HG03439 (cell line): ENCODE measurements at regions not wholly inside any gene's neighbourhood (a gene's known extent, or its start where the extent isn't known, plus 50 kb on each side); places are given as distances from the start of the nearest gene placed in this dataset.

Experiments
- ATAC-seq: cut with Tn5 transposase; IDR thresholded peaks from one replicate; pipeline ENCODE4 v1.9.1; 2021; ENCODE audit warnings: mild to moderate bottlenecking, moderate library complexity; ENCODE audit not compliant: unreplicated experiment

- no peak for ATAC-seq
Measured at GRCh38 chr3:34008836-34009809, 210.7 kb downstream of the PDCD6IP start.

DNA sequence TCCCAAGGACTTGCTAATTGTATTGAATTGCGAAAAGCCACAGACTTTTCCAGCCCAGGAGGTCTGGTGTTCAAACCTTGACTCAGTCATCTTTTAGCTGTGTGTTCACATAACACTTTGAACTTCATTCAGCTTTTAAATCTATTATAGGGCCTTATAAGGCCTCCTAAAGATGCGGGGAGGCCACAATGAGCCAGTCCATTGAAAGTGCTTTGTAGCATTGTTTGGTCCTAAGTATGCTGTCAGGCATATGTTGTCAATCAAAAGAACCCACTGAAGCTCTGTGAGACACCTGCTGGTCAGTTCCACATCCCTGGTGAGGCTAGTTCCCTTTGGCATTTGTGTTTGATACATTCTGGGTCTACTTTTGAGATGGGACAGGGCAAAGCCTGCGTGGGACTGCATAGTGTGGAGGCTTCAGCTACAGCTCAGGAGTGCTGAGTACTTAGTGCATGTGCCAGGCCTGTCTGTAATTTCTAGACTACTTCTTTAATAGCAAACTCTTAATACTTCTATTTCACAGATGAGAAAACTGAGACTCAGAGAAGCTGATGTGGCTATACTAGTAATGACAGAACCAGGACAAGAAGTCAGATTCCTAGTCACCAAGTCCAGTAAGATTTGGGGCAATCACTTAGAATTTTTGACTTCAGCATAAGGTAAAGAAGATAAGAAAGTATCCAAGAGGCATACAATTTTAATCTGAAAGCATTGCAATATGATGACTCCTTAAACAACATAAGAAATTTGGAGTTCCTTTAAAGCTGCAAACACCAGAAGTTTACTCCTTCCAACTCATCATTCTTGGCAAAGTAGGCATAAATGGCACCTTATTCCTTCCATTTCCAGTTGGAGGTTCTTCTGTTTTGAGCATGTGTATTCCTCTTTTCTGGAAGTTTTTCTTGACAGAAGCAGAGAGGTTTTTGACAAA, 213.0 kb downstream of the PDCD6IP start:
- ATAC-seq = no peak

GRCh38 chr3:34012102-34012461, 213.7 kb downstream of the PDCD6IP start:
- ATAC-seq = no peak

GRCh38 chr3:34013818-34014570, 215.6 kb downstream of the PDCD6IP start:
- ATAC-seq = no peak

DNA sequence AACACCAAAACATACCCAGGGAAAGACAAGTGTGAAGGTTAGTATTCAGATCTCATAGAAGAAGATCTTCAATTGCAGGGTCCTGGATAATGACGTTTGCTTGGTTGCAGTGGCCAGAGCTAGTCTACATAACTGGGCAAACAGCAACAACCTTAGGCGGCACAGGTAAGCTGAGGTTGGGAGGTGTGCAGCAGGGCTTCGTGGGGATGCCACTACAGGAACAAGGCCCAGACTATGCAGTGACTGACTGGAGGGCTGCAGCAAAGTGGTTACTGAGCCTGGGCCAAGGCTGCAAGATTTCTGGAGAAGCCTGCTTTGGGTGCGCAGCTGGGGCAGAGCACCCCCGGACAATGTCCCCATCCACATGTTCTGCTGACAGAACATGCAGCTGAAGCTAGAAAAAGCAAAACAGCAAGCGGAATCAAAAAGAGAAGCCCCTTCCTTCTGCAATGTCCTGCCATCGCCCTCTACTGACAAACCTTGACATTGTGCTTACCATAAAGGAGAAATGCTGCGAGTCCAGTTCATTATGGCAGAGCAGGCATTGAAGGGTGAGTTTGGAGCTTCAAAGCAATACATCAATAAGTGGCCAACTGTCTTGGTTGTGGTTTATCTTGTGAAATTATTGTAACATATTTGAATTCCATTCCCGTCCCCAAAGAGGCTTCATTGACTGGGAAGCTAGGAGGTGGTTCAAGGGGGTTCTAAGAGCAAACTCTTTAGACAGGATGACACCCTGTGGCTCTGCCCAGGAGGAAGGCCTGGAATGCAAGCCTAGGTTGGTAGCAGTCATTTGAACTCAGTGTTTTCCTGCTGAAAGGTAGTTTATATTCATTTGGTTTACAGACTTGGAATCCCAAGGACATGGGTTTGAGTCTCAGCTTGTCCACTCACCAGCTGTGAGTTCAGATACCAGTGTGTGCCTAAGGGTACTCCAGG, 217.0 kb downstream of the PDCD6IP start:
- no peak for ATAC-seq

DNA sequence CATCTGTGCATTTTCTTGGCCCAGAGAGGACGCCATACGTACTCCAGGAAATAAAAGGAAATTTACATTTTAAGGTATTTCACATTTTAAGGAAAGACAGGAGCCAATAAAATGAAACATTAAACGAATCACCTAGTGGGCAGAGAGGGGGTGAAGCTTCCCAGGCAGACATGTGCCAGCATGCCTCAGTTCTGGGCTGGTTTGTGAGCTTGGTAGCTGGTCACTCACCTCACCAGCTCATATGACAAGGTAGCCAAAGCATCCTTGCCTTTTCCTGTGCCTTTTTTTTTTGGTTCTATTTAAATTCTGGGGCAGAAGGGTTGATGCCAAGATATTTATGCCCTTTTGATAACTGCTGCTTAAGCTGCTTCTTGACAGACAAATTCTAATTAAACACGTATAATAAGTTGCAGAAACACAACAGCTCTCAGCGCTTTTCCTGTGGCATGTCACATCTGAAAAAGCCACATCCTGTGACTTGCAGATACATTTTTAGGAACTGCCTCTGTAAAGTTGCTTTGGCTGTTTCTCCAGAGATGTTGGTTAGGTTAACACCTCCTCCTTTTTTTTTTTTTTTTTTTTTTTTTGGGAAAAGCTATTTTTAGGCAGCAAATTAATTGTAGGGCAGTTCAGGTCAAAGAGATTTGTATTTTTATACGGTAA, 218.6 kb downstream of the PDCD6IP start:
- no peak for ATAC-seq

GRCh38 chr3:34017757-34018156, 219.3 kb downstream of the PDCD6IP start:
- no peak for ATAC-seq

DNA sequence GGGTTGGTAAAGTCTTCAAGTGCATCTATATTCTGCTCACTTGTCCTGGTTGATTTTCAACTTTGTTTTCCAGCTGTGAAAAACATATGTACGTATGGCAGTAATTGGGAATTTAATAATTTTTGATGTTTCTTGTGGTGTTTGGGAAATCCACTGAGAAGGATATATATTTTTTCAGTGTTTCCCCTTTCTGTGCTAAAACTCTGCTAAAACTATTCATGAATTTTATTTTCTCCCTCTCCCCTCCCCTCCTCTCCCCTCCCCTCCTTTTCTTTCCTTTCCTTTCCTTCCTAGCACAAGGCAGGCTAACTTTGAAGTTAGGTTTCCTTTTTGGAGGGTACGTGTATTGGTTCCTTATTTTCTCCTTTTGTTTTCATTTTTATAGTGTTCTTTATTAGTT, 220.7 kb downstream of the PDCD6IP start:
- no peak for ATAC-seq

DNA sequence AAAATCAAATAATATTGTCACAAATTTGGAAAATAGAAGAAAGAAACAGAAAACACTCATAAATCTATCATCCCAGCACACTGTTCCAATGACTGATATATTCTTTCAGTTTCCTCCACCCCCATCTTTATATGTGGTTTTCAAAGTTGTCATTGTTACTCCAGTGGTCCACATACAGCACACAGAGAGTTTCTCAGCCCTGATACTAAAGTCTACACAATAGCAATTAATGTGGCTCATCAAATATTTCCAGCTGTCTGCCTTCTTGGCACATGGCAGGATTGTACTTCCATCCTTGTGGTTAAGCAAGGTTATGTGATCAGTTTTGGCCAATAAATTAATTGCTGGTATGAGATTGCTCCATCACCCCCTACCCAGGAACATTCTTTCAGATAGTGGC, 221.7 kb downstream of the PDCD6IP start:
- ATAC-seq = no peak

DNA sequence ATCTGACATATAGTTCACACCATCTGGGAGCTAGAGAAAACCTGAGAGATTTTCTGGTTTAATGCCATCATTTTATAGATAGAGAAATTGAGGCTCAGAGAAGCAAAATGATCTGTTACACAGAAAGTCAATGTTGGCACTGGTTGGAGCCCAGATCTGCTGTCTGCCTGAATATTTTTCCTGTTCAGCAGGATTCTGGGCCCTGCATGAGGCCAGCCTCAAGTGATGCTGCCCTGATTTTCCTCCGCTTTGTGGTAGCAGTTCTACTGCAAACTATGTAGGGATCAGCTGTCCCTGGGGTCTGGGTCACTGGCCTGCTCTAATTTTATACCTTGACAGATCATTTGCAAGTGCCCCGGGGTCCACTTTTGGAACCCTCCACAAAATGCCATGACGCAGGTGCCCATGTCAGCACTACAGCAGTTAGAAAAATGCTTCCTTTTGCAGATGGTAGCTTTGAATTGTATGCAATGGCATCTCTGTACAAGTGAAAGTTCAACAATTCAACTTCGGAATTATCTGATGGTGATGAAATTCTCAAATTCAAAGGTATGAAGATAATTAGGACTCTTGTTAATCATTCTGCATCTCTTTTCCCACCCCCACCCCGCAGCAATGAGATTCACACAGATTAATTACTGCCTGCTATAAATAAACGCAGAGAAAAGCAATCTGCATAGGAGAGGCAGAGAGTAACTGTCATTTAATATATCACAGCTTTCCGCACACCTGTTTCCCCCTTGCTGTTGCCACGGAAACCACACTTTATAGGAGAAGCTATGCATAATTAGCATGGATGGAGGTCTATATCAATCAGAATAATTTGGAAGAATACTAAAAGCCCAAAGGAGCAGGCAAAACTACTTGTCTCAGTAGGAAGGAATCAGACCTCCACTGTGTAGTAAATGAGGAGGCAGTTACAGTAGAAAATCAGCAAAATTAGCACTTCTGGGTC, 222.6 kb downstream of the PDCD6IP start:
- no peak for ATAC-seq

DNA sequence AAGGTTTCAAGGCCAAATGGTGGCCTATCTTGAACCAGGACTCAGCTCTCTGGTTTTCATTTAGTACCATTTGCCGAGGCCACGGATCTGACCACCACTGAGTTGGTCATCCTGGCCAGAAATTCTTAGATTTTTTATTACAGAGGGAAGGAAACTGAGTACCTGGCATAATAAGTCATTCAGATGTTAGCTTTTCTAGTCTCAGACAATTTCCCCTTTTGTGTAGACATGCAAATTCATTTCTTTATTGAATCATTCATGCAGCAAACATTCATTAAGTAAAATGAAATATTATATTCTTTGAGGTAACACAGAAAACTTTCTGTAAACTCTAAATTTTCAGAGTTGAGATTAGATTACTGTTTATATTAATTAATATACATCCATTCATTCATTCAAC, 223.7 kb downstream of the PDCD6IP start:
- ATAC-seq = no peak

GRCh38 chr3:34024447-34025240, 226.2 kb downstream of the PDCD6IP start:
- no peak for ATAC-seq

DNA sequence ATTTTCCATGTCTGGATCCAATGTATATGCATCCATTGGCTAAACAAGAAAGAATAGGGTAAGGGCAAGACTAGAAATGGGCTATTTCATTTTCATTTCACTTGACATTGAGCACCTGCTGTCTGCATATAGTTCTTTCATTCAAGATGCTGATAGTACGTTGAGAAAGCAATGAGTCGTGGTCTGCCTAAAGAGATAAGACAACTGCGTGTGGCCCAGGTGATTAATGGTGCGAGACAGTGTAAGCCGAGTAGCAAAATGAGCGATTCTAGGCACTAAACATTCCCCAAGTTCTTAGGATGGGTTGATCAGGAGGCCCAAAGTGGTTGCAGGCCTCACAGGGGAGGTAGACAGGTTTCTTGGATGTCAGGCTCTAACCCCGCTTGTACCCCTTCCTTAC, 235.4 kb downstream of the PDCD6IP start:
- no peak for ATAC-seq

GRCh38 chr3:34034840-34035239, 236.4 kb downstream of the PDCD6IP start:
- no peak for ATAC-seq

- ATAC-seq = no peak
Measured at GRCh38 chr3:34035775-34036174, 237.3 kb downstream of the PDCD6IP start.

DNA sequence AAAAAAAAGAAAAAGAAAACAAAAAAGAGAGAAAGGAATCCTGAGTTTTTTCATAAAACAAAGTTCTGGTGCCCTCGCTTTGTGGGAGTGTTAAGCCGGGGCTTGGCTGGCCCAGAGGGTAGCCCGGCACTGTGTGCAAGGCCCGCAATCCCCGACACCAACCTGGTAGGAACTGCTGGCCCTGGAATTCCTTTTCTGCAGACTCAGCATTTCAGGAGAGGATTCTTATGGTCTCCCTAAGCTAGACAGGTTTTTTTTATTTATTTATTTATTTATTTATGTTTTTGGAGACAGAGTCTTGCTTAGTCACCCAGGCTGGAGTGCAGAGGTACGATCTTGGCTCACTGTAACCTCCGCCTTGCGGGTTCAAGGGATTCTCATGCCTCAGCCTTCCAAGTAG, 238.8 kb downstream of the PDCD6IP start:
- ATAC-seq = no peak

GRCh38 chr3:34038131-34038530, 239.7 kb downstream of the PDCD6IP start:
- ATAC-seq = no peak
